ENCODE measurements at regions not wholly inside any gene's neighbourhood (a gene's known extent, or its start where the extent isn't known, plus 50 kb on each side); places are given as distances from the start of the nearest gene placed in this dataset.

GRCh38 chr10:108399465-108399864, 1235.0 kb upstream of the SORCS1 start:
- H3K4me3 ChIP-seq (ENCODE audit: low read depth in 2 of 2, low read length in 2 of 2), result no peak overlapping the region
- H3K36me3 ChIP-seq (ENCODE audit: control insufficient read depth, insufficient read depth, low read length), result no peaks in the 10 kb centered on the region
- ChIA-PET POLR2A (no interaction called here), CTCF (no interaction called here)
- TF ChIP-seq CTCF (IDR thresholded peaks at IDR 0.05) (no peak), REST (IDR thresholded peaks at IDR 0.05; ENCODE audit: insufficient read depth in 1 of 2, low read depth in 2 of 2, low read length in 1 of 2) (no peak)
- H3K4me1 ChIP-seq (ENCODE audit: control insufficient read depth, insufficient read depth, low read length), result no peaks in the 10 kb centered on the region
- DNase-seq (ENCODE audit: low read depth, low spot score) (no peak), ATAC-seq (no peak)
- BruUV-seq (replicated peaks), result no TSS peak
- no peaks in the 10 kb centered on the region for H3K9me3 ChIP-seq (ENCODE audit: control insufficient read depth, insufficient read depth, low read depth, low read length)
- in situ Hi-C loops (cut with HindIII; ENCODE audit: low pct_unique_long_range_greater_than_20kb, low sequenced_read_pairs), result no loop called here
- intact Hi-C loops (cut with micrococcal nuclease; ENCODE audit: unreplicated experiment), result no loop called here
- H3K27ac ChIP-seq (ENCODE audit: low read length), result no peak overlapping the region
- H3K27me3 ChIP-seq (ENCODE audit: control insufficient read depth, insufficient read depth, low read length), result no peaks in the 10 kb centered on the region

- no peaks in the 10 kb centered on the region for H3K4me1 ChIP-seq (ENCODE audit: control insufficient read depth, insufficient read depth, low read length)
- TF ChIP-seq POLR2AphosphoS5 (IDR thresholded peaks at IDR 0.05; ENCODE audit: low read depth, low read length) (no peak), REST (IDR thresholded peaks at IDR 0.05; ENCODE audit: insufficient read depth in 1 of 2, low read depth in 2 of 2, low read length in 1 of 2) (no peak), CTCF (IDR thresholded peaks at IDR 0.05) (no peak), TCF7L2 (IDR thresholded peaks at IDR 0.05; ENCODE audit: low read depth, low read length) (no peak), SIN3A (IDR thresholded peaks at IDR 0.05; ENCODE audit: borderline replicate concordance, insufficient read depth, low read depth, low read length) (no peak)
- no peaks in the 10 kb centered on the region for H3K27me3 ChIP-seq (ENCODE audit: control insufficient read depth, insufficient read depth, low read length)
- no peaks in the 10 kb centered on the region for H3K36me3 ChIP-seq (ENCODE audit: control insufficient read depth, insufficient read depth, low read length)
- no peak overlapping the region for H3K4me3 ChIP-seq (ENCODE audit: low read depth in 2 of 2, low read length in 2 of 2)
- in situ Hi-C loops (cut with HindIII; ENCODE audit: low pct_unique_long_range_greater_than_20kb, low sequenced_read_pairs), result no loop called here
- intact Hi-C loops (cut with micrococcal nuclease; ENCODE audit: unreplicated experiment), result no loop called here
- CTCF ChIA-PET, result no interaction called here
- no TSS peak for BruUV-seq (replicated peaks)
- H3K27ac ChIP-seq (ENCODE audit: low read length), result no peak overlapping the region
- no peaks in the 10 kb centered on the region for H3K9me3 ChIP-seq (ENCODE audit: control insufficient read depth, insufficient read depth, low read depth, low read length)
- POLR2A ChIA-PET, result no interaction called here
- ATAC-seq (no peak), DNase-seq (ENCODE audit: low read depth, low spot score) (no peak)
Measured at GRCh38 chr10:108393089-108393488, 1228.6 kb upstream of the SORCS1 start.

All from Panc1 (cell line).